ENCODE measurements at regions not wholly inside any gene's neighbourhood (a gene's known extent, or its start where the extent isn't known, plus 50 kb on each side); places are given as distances from the start of the nearest gene placed in this dataset.
"Not testable (repeated sequence)": the region's sequence is repeated elsewhere in the genome, so short reads cannot be mapped to it uniquely, and the experiment has no call there.

DNA sequence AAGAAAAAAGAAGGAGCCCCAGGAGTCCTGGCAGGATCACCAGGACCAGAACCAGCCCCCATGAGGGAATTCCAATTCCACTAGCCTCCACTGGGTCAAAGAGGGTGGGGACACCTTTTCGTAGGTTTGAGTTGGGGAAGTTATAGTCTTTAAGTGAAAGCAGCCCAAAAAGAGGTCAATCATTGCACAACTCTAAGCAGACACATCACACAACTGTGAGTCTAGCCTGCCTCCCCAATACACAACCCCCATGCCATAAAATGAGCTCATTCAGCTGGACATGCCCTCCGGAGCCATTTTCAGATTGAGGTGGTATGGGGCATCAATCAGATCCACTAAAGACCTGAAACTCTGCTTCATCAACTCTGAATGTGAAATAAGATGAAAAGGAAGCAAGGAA is 179.9 kb downstream of the NPHP4 start:
- DNase-seq = no peak

DNA sequence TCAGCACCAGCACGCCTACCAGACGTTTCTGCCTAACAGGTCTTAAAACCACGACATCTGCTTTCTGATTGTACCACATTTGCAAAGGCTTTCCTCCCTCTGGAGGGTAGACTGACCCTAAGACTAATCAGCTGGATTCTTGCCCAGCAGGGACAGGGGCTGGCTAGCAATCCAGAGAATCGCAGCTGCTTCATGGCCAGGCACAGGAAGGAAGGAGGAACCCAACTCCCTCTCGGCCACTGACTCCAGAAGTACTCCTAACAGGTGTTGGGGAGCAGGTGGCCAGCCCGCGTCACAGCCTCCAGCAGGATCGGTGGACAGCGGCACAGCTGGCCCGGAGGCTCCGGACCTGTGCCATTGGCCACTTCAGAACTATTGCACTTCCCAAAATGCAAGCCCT is 180.8 kb downstream of the NPHP4 start:
- no peak for DNase-seq

DNA sequence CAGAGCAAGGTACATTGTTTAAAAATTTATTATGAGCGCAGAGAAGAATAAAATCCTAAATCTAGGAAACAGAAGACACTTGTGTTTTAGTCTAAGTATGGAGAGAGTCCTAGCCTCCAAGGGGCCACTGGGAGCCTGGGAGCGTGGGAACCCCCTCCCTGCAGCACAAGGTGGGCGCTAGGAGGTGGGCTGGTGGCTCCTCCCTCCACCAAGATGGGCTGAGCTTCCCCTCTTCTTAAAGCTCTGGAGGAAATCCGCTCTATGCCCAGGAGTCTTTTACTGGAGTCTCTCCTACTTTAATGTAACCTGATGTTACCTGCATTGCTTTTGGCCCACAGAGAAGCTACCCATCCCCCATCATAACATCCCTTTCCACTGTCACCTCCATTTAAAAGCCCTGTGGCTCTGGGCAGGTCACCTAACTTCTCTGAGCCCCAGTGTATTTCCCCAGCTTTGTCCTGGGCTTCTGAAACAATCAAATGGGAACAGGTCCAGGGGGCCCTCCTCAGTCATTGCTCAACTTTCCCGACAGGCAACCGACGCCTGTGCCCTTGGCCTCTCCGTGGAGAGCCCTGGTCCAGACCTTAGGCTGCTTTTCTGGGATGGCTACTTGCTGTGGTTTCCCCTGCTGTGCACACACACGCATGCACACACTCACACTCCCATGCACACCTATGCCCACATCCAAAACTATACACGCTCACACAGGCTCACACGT is 181.5 kb downstream of the NPHP4 start:
- no peak for DNase-seq

DNA sequence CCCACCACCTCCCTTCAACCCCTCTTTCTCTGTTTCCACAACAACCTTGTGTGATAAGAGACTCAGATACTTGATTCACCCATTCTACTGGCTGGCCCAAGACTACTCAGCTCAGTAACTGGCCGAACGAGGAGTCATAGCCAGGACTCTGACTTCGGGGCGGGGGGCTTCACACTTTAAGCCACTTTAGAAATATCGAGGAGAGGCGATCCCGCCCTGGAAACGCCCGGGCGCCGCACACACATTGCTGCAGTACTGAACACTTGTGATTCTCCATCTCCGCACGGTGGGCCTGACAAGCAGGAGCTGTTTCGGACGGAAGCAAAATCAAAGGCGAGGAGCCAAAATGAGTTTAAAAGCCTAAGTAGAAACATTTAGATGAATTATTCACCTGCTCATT is 182.1 kb downstream of the NPHP4 start:
- DNase-seq = no peak

DNA sequence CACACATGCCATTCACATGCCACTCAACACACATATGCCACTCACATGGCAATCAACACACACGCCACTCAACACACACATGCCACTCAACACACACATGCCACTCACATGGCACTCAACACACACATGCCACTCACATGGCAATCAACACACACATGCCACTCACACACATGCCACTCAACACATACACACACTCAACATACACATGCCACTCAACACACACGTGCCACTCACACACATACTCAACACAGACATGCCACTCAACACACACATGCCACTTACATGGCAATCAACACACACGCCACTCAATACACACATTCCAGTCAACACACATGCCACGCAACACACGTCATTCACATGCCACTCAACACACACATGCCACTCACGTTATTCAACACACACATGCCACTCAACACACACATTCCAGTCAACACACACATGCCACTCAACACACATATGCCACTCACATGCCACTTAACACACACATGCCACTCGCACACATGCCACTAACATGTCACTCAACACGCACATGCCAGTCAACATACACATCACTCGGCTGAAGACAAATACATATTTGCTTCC is 182.9 kb downstream of the NPHP4 start:
- no peak for DNase-seq

DNA sequence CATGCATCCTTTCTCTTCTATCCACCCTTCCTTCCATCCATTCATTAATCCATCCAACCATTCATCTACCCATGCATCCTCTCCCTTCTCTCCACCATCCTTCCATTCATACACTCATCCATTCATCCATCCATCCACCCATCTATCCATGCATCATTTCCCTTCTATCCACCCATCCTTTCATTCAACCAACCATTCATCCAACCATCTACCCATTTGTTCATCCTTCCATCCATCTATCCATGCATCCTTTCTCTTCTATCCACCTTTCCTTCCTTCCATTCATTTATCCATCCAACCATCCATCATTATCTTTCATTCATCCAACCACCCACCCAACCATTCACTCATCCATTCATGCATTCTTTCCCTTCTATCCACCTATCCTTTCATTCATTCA is 188.4 kb downstream of the NPHP4 start:
- DNase-seq = no peak

DNA sequence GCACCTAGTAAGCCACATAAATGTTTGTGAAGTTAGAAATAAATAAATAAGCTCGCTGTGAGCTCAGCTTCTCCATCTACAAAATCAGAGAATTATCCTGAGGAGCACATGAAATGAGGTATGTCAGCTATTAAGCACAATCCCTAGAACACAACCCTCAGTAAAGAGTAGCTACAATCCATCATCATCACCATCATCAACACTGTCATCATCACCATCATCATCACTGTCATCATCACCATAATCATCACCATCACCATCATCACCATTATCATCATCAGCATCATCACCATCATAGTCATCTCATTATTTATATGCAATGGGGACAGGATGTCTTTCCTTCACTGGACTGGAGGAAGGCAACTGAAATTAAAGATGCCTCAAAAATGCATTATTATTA is 189.6 kb downstream of the NPHP4 start:
- DNase-seq = no peak

DNA sequence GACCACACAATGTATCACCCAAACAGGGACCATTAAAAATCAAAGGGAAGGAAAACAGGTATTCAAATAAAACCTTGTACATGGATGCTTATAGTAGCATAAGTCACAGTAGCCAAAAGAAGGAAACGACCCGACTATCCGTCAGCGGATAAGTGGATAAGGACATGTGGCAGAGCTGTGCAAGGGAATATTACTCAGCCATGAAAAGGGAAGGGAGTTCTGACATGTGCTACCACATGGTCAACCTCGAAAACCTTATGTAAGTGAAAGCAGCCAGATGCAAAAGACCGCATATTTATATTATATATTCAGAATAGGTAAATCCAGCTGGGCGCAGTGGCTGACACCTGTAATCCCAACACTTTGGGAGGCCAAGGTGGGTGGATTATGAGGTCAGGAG is 193.3 kb downstream of the NPHP4 start:
- no peak for DNase-seq

DNA sequence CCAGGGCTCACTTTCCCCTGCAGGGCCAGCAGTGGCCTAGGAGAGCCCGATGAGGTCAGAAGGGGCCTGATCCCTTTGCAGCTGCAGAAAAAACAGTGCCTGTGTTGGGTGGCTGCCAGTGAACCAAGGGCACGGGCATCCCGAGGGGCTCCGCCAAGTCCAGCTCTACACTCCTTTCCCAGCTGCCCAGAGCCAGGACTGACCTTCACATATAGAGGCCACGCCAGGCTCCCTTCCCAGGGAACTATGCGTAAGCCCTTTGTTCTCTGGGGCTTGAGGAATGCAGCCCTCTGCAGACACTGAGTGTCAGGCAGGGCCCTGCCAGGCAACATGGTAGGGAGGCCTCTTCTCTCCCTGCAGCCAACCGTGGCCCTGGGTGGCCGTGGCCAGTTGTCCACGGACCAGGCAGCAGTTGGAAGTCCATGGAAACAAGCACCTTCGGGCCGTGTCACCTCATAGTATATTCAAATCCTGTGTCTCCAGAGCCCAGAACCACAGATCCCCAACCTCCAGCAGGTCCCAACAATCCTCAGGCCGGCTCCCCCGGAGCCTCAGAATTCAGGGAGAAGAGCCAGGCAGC is 194.0 kb downstream of the NPHP4 start:
- no peak for DNase-seq

DNA sequence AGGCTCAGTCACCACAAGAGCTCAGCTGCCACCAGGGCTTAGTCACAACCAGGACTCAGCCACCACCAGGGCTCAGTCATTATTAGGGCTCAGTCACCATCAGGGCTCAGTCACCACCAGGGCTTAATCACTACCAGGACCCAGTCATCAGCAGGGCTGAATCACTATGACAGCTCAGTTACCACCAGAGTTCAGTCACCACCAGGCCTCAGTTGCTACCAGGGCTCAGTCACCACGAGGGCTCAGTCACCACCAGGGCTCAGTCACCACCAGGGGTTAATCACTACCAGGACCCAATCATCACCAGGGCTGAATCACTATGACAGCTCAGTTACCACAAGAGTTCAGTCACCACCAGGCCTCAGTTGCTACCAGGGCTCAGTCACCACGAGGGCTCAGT is 196.2 kb downstream of the NPHP4 start:
- no peak for DNase-seq

DNA sequence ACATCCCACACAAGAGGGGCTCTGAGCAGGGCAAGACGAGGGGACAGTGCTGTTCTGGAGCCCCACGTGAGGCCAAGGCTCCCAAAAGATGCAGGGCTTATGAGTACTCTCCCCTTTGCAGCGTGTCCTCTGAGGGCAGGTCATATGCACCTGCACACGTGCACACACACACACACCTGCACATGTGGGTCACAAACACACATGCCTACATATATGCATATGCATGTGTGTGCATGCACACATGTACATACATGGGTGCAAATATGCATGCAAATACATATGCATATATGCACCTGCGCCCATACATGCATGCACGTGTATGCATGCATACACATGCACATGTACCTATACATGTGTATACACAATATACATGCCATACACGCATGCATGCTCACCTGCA is 197.9 kb downstream of the NPHP4 start:
- DNase-seq = no peak

DNA sequence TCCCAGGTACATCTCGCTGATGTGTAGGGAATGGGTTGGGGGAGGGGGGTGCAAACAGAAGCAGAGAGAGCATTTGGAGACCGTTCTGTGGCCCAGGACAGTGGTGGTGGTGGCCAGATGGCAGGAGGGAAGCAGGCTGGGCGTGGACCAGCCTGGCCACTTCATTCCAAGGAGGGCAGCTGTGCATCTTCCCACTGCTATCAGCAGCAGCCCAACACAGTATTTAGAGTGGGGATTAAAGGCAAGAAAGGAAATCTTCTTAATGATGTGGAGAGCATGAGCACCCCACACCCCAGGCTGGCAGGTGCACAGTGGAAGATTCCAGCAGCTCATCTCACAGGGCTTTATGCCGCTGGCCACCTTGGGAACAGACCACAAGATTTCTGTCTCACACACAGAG is 198.7 kb downstream of the NPHP4 start:
- no peak for DNase-seq

DNA sequence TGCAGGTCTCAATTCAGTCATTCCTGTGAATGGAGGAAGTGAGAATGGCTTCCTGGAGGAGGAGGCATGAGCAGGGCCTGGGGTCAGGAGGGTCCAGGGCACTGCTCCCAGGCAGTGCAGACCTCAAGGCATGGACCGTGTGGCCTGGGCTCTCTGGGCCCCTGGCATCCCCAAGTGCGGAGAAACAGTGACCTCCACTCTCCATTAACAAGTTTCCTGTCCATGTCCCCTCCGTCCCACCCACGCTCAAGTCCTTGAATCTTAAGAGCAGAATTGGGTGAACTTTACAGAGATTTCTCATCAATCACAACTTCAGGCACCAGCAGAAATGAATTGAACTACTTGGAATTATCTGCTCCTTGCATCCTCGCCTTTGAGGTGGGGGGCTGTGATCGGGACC is 211.1 kb downstream of the NPHP4 start:
- no peak for DNase-seq

DNA sequence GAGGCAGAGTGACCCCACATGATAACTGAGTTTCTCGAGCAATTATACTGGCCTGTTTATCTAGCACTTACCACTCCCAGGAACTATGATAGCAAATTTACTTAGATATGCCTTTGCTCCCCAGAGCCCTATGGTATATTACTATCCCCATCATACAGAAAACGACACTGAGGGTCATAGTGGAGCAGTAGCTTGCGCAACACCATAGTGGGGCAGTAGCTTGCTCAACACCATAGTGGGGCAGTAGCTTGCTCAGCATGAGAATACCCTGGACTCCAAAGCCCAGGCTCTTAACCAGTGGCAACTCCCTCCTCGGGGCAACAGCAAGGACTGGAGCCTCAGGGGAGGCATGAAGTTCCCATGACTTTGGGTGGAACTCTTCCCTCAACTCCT is 211.9 kb downstream of the NPHP4 start:
- DNase-seq = no peak

DNA sequence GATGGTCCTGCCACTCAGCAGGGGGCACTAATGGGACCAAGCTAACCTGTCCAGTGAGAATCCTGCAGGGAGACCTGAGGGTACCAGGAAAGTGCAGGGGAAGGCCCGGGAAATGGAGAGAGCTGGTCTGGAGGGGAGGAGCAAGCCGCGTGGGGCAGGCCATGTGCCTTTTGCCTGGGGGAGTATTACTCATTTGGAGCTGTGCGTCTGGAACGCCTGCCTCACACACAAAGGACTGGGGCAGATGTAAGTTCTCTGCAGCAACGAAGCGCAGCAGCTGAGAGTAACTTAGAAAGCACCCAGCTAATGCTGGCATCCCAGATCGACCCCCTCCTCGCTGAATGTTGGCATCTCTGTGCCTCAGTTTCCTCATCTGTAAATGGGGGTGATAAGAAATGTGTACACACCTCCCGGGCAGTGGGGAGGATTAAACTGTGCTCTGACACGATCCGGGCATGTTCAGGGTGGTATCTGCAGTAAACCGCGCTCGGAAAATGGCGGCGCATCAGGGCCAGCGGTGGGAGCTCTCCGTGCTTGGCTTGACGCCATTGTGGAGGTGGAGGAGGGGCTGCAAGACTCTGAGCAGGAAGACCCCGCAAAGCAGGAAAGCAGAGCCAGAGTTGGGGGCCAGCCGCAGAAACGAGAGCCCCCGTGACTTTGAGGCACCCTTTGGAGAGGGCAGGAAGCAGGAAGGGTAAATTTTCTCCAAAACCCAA is 212.5 kb downstream of the NPHP4 start:
- no peak for DNase-seq

DNA sequence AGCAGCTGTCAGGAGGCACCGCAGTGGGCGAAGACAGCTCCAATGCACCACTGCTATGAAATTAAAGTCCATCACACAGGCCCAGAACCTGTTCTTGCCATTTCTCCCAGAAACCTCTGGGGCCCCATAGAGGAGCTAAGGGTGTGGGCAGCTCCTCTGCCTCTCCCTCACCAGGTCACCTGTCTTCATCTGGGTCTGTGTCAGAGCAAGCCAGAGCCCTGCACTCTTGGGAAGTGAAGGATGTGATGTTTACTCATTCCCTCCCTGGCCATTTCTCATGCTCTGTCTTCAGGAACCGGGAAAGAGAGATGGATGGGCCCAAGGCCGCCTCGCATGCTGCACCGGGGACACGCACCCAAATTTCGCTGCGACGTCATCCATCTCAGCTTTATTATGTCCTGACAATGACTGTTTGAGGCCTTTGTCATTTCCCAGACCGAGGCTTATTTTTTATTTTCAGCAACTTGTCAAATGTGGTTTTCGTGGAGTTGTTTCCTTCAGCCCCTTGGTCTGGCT is 216.1 kb downstream of the NPHP4 start:
- DNase-seq = no peak

DNA sequence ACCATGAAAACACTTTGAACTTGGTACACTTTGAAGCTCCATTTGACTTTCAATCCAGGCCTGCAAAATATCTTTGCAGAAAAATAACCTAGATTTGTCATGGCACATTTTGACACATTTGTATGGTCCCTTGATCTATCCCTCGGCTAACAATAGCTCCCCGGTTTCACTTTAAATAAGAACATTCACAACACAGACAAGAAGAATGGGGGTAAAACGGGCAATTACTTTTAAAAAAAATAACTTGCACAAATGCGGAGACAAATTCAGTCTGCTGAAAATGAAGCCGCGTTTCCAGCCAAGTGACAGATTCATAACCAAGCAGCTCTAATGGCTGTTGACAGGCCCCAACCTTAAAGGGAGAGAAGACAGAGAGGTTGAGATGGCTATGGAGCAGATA is 218.2 kb downstream of the NPHP4 start:
- DNase-seq = no peak

DNA sequence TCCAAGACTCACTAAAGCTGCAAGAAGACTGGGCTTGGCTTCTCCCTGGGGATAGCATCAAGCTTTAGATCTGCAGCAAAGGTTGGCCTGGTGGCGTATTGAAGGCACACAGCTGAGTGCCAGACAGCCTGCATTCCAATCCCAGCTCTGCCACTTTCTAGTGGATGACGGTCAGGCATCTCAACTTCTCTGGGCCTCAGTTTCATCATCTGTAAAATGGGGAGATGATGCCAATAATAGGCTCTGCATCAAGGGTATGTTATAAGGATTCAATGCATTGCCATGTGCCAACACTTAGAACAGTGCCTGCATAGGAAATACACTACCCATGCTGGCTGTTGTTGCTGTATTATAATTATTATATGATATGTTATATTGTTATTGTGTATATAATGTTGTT is 220.4 kb downstream of the NPHP4 start:
- DNase-seq = no peak

DNA sequence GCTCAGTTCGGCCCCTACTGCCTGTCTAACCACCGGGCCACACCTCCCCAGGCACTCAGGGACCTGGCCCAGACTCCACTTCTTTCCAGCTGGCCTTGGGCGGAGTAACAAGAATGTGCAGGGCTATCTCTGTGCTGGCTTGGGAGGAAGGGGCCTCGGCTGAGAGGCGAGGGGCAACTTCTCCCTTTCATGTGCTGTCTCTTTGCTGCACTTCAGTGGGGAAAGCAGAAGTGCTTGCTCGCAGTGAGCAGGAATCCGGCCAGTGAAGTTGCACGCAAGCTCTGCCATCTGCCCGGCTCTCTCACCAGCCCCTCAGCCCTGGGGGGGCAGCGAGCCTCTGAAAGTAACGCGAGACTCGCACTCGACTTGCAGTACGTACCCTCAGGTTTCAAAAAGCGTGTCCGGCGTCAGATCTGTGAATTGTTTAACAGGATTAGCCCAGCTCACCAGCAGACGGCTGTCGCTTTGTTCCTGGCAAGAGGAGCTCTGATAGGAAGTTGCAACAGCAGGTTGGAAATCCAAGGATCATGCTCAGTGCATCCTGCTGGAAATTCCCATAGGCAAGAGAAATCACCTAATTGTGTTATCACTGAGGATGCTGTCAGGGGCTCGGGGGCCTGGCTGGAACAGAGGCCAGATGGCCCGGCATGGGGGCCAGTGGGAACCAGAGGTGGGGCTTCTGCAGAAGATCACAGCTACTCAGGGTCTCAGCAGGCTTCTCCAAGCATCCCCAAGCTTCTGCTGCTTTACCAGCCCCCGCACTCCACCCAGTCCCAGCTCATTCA is 221.1 kb downstream of the NPHP4 start:
- DNase-seq = no peak

DNA sequence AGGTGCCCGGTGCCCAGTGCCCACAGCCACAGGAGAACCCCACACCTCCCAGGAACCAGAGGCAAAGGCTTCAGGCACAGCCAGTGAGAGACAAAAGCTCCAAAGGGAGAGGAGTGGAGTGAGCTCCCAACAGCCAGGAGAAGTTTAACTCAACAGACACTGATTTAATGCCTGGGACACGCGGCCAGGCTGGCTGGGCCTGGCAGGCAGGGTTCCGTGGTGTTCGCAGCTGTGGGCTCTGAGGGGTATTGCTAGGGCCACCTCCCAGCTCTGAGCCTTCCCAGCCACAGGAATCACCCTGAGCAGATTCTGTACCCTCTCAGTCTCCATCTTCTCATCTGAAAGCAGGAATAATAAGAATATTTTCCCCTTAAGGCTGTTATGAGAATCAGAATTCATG is 222.5 kb downstream of the NPHP4 start:
- DNase-seq = no peak

DNA sequence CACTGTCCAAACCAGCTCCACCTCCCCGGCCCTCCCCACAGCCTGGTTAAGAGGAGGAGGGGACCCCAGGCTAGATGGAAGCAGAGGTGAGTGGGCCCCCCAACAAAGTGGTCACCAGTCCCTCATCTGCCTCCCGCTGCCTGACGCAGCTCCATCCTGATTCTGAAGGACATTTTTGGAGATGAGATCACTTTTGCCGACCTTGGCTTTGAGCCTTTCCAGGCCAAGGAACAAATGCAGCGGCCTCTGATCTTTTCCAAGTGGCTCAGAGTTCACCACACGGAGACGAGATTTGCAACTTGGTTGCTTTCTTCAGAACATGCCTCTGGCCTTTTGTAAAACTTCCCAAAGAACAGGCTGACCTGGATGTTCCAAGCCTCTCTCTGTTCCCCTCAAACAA is 223.1 kb downstream of the NPHP4 start:
- DNase-seq = no peak

DNA sequence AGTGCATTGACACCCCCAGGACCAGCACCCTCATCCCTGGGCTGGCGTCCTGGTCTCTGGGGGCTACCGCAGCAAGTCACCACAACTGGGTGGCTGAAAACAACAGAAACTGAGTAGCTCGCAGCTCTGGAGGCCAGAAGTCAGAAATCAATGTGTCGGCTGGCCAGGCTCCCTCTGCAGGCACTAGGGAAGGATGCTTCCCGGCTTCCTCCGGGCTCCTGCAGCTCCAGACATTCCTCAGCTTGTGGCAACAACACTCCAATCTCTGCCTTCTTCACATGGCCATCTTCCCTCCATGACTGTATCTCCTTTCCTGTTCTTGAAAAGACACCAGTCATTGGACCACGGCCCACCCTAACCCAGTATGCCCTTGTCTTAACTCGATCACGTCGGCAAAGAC is 224.2 kb downstream of the NPHP4 start:
- DNase-seq = no peak

DNA sequence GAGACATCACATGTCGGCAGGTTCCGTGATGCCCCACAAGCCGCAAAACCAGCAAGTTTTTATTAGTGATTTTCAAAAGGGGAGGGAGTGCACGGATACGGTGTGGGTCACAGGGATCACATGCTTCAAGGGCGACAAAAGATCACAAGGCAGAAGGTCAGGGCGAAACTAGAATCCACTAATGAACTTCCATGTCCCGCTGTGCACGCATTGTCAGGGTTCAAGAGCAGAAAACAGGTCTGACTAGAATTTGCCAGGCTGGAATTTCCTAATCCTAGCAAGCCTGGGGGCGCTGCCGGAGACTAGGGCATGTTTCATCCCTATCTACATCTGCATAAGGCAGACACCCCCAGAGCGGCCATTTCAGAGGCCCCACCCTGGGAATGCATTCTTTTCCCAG is 225.2 kb downstream of the NPHP4 start:
- not testable (repeated sequence) for DNase-seq
